Activated T-cell treated with anti-CD3 and anti-CD28 coated beads for 1 hour (primary cell): ENCODE measurements at regions not wholly inside any gene's neighbourhood (a gene's known extent, or its start where the extent isn't known, plus 50 kb on each side); places are given as distances from the start of the nearest gene placed in this dataset.

ENCODE experiments used
- DNase-seq: peaks from one replicate; pipeline ENCODE4 v3.0.0-alpha.2; 2020; ENCODE audit warnings: low read depth

DNA sequence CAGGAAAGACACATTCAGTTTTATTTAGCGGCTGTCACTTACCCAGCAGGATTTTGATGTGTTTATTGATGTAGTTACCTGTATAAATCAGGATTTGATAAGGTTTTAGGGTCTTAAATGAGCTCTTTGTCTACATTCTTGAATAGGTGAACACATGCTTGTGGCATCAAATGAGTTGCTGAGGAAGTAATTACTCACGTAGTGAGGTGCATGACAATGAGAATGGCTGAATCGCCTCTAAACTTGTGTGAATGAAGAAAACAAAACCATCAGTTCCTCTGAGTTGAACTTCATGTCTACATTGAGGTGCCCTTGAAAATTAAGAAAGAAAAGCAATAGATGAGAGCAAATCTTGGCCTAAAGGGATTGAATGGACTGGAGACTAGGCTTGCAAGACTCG, 245.6 kb upstream of the SATB1 start:
- no peak for DNase-seq

DNA sequence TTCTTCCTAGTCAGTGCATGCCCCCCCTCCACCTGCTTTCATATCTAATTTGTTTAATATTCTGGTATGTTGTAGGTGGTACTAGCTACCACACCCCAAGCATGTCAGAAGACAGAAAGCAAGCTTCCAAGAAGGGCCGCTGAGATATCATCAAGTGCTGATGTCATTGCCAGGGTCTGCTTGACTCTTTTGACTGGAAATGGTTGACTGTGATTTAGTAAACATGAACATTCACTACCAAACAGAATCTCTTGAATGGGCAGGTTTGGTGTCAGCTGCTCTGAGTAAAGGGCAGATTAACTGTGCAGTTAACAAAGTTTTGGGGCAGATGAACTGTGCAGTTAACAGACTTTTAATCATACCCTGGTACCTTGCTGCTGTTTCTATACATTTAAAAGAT, 244.2 kb upstream of the SATB1 start:
- DNase-seq, result no peak

DNA sequence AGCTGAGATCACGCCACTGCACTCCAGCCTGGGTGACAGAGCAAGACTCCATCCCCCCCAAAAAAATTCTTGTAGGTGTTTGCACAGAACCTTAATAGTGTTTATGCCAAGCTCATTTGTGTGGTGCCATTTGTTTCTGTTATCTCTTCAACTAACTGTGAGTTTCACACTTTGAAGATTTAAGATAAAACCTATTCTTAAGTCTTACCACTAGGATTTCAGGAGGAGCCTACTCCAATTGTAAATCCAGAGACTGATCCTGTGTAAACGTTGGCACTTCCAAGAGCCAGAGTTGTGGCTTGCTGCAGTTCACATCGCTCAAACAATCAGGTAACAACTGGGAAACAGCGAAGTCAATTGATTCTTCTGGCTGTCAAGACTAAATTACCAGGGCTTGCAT, 242.4 kb upstream of the SATB1 start:
- no peak for DNase-seq

DNA sequence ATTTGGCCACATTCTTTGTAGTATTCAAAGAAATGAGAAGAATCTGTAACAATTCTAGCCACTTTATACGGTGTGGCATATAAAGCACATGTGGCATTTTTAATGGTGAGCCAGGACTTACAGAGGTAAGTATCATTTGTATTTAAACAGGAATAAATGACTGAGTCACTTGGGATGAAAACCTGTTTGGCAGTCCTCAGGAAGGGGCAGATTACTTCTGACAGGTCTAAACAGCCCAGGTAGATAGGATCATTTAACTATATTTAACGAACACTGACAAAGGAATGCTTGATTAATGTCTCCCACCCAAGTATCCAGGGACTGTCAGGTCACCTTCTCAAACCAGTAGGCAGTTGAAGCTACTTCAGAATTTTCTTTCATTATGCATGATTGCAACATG, 241.5 kb upstream of the SATB1 start:
- DNase-seq, result no peak

DNA sequence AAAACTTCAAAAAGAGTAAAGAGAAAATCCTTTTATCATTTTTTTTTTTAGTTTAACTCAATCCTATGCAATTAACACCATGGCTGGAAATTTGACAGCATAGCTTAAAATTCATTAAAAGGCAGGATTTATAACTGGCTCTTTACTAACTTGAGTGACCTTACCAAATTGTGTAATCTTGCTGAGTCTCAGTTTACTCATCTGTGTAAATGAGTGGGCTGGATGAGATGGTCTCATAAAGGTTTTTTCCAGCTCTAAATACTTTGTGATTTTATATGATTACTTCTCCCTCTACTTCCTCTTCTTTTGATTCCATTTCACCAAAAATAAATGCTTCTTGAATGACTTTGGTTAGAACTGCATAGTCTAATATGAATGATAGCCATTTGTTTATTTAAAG, 234.9 kb upstream of the SATB1 start:
- DNase-seq, result no peak

DNA sequence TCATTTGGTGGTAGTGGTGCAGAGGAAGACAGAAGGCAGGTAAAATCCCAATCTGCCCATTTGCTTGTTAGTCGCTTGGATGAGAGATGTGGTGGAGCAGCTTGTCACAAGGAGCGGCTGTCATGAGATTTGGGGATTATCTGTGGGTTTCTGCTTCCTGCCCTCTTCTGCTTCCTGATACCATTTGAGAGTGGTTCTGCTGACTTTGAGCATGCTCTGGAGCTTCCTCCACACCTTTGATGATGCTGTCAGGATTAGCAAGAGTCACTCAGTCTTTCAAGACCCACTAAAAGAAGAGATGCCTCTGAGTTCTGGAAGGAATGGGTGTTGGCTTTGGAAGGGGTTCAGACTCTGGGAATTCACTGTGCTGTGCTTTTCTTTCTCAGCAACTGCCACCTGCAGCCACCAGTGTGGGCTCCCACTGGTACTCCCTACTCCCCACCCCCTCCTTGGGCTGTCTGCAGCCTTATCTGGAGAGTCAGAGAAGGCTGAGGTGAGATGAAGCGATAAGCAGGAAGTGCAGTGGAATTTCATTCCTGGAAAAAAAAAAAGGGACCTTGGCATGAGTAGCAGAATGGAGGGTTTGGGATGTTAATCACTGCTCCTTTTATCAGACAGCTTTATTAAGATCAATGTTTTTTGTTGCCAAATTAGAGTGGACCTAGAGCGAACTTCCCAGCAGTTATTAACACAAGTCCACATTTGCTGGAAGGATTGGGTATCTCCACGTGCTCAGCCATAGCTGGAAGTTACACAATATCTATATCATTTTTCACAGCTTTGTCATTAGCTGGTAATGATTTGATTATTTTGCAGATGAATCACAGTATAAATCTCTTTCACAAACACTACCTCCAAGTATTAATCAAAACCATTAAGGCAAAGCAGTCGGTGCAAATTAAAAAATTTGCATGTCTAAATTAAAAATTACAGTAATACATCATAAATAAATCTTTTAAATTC, 233.0 kb upstream of the SATB1 start:
- DNase-seq, result no peak

DNA sequence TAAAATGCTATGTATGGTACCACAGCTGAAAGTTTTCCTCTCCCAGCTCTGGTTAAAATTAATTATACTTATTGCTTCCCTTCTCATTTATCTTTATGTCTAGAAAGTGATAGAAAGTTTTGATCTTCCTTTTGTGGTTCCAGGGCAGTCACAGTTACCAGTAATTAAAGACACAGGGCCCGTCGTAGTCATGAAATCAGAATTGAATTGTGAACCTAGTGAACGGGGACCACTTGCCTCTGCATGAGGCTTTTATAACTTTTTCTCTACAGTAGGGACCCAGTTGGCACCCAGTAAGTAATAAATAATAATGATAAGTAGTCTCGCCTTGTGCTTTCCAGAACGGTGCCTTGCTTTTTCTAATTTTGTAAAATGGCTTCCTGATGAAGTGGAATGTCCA, 231.7 kb upstream of the SATB1 start:
- DNase-seq, result no peak

DNA sequence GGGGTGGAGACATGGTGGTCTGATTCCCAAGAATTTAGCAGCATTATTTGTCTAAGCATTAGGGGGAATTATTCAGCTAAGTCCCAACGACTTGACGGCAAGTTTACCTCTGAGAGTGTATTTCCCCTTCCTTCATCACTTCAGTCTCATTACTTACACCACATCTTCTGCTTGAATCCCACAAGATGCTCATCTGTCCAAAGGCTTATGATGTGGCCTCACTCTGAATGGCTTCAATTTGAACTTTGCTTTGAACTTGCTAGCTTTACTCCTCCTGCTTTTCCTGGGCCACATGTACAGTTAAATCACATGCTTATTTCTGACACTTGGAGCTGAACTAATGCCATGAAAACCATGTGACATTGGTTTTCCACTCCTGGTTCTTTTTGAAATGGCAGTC, 231.3 kb upstream of the SATB1 start:
- DNase-seq, result no peak

DNA sequence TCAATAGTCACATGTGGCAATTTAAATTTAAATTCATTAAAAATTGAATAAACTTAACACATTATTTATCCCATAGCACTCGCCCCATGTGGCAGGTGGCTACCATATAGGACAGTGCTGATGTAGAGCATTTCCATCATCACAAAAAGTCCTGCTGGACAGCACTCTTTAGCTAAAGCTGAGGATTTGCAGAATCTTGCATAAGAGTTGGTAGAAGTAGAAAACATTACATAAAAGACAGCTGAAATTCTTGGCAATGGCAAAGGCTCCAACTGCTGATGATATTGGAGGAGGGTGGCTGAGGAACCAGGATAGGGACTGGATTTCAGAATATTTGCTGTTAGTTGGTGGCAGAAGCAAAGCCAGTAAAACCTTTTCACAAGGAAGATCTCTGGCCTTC, 230.7 kb upstream of the SATB1 start:
- DNase-seq, result no peak

DNA sequence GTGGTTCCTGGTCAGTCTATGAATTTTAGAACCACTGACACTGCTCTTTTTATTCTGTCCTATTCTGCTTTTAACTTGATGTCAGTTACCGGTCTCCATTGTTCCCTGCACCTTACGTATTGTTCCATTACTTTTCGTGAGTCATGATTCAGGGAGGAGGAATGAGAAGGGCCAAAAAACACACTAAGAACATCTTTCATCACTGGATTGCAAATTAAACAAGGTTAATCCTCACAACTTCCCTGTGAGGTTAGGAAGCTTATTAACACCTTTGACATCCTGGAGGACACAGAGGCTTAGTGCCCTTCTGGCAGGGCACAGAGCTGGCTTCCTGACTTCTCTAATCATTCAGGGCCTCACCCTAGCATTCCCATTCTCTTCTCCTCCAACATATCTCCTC, 227.6 kb upstream of the SATB1 start:
- DNase-seq, result no peak

DNA sequence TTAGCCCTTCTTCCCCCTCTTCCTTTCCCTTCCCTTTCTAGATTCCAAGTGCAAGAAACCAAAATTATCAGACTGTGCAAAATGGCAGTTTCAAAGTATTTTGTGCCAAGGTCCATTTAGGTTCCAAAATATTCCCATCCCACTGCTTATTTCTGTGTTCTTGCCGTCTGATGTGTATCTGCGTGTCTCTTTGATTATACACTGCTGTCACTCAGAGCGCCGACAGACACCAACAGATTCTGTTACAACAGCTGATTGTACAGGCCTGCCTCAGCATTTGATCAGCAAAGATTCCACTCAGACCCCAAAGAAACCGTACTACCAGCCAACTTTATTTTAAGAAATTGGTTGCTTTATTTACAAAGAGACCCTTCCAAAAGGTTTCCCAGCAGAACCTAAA, 225.6 kb upstream of the SATB1 start:
- DNase-seq, result no peak

DNA sequence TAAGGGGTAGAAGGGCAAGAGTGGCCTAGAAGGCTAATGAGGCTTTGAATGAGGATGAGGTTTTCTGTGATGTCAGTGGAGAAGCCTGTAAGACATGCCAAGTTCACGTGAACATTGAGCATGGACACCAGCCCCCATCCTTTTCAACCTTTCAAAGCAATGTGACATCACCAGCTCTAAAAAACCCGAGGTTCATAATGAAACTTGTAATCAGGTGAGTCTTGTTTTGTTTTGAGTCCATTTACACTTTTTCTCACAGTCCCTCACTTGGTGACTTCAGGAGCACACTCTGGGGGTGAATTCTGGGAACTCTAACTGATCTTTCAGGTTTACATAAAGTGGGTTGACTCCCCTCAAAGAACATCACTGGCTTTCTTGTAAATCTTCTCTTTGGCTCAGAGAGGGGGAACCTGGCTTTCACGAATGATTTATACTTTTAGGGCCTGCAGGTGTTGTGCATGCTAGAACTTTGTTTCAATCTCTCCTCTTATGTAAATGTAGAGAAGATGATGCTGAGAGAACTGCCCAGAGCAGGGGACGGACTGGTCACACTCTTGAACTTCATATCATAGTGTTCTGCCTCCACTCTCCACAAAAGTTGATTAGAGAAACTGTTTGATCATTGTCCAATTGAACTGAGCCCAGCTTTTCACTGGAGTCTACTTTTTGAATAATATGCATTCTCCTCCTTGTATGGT, 224.7 kb upstream of the SATB1 start:
- DNase-seq, result no peak

DNA sequence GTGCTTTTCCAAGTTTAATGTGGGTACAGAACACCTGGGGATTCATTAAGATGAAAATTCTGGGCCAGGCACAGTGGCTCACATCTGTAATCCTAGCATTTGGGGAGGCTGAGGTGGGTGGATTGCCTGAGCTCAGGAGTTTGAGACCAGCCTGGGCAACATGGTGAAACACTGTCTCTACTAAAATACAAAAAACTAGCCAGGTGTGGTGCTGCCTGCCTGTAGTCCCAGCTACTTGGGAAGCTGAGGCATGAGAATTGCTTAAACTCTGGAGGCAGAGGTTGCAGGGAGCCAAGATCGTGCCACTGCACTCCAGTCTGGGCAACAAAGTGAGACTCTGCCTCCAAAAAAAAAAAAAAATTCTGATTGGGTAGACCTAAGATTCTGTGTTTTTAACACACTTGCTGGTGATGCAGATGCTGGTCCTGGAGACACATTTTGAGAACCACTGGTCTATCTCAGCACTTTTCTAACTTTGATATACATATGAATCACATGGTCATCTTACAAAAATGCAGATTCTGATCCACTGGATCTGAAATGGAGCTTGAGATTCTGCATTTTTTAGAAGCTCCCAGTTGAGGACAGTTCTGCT, 223.8 kb upstream of the SATB1 start:
- DNase-seq, result no peak

DNA sequence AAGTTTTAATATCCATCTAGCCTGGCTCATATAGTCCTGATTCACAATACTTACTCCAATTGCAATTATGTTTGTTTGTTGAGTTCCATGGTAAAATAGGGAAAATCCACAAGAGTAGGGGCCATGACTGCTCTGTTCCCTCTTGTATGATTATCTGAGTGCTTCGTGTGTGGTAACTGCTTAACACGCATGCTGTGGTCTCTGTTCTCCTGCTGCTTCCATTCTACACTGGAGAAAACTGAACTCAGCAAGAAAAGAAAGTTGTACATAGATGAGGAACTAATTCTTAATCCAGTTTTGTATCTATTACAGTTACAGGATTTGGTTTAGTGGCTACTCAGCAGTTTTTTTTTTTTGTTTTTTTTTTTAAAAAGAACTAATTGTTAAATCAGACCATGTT, 223.0 kb upstream of the SATB1 start:
- DNase-seq, result no peak

DNA sequence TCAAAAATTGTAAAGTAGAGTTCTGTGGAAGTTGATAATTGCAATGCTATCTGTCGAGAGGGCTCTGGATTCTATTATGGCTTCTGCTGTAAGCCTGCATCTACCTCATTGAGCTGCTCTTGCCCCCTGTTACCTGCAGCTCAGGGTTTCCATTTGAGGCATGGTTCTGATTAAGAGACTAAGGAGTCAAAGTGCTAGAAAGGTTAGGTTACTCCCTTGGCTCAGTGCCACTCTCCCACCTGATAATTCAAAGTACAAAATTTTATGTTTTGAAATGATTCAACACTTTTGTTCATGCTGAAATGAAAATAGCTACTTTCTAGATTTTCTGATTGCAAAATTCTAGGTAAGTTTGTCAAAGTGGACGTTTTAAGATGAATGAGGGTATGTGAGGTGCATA, 220.5 kb upstream of the SATB1 start:
- no peak for DNase-seq

DNA sequence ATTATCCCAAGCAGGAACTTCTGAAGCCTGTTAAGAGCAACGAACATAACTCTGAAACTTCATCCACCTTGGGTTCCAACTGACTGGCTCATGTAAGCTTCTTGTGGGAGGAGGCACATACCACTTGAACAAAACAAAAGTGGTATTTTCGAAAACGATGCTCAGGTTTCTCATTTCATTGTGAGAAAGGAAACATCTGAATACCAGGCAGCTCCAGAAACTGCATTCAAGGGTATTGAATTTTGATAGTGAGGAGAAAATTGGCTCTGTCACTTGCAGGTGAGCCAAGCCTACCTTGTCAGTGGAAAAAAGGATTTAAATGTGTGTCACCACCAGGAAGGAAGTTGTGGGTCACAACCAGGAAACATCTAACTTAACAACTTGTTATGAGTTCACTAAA, 218.1 kb upstream of the SATB1 start:
- no peak for DNase-seq

DNA sequence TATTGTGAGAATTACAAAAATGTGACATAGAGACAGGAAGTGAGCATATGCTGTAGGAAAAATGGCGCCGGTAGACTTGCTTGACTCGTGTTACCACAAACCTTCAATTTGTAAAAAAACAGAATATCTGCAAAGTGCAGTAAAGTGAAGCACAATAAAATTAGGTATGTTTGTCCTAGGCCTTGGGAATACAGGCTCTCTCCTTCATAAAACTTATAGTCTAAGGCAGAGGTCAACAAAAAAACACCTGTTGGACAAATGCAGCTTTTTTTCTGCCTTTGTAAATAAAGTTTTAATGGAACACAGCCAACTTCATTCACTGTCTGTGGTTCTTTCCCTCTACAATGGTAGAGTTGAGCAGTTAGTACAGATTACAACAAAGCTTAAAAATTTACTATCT, 216.8 kb upstream of the SATB1 start:
- no peak for DNase-seq

DNA sequence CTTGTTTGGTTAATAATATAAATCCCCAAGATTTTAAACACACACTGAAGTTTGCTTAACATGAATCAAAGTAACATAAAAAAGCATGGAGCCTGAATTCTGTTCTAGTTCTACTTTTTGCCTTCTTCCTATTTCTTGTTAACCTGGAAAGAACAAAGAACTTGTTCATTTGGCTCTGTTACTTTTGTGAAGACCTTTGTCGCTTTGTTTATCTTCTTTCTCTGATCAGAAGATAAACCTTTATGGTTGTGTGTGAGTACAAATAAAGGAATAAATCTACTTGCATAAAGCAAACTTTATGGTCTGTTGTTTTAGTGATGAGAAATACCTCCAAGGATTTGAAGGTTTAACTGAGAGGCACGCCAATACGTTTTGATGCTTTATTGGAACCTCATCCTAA, 210.1 kb upstream of the SATB1 start:
- DNase-seq, result no peak

DNA sequence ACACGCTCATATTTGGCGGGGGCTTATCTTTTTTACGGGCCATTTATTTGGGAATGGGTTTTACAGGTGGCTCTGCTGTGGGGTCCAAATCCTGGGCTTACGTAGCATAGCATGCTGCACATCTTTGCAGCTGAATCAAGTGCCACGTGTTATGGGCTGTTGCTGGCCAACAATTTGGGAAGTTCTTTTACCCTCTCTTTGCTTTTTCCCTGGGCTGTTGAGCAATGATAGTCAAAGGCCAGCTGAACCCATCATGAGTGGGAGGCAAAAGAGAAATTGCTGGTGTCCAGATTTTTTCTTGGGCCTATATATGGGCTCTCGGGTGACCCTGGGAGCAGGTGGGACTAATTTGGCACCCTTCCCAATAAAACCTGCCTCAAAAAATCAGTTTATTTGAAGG, 209.3 kb upstream of the SATB1 start:
- DNase-seq, result no peak

DNA sequence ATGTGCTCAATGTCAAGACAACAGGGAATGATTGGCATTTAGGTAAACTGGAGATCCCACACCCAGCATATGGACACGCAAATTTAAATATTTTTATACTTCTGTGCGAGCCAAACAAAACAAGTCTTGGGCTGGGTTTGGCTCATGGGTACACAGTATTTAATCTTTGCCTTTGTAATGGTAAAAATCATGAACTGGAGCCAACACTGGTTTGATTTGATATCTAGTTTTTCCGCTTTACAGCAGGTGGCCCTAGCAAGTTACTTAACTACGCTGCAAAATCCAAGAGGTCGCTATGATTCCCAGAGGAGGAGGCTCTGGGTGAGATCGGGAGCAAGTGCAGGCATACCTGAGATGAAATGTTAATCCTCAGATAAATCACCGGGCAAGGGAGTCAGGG, 207.9 kb upstream of the SATB1 start:
- DNase-seq, result no peak

DNA sequence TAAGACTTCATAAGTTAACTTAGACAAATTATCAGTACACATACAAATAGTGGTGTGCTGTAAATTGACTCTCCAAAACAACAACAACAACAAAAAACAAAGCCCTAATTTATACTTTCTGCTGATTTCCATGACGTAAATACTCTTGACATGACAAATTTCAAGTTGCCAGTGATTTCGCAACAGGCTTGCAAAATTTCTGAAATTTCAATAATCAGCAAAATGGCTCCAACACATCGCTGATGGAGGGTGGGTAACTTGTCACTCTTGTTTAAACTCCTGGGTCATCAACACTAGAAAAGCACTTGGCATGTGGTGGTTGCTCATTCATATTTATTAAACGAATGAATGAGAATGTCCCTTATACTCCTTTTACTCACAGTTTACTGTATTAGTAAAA, 205.2 kb upstream of the SATB1 start:
- no peak for DNase-seq

DNA sequence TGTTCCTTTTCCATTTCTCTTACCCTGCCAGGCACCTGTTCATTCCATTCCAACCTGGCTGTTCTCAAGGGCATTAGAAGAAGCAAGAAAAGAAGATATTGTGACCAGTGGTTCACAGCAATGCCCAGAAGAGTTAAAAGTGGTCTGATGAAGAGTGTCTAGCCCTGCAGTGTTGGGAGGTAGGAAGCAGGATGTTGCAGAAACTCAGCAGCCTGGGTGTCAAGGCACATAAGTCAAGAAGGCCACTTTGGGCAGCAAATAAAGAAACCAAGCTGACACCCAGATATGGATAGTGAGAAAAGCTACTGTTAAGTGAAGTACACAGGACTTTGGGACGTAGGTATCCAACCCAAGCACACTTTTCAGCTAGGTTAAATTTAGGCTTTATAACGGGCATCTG, 199.9 kb upstream of the SATB1 start:
- DNase-seq, result no peak

DNA sequence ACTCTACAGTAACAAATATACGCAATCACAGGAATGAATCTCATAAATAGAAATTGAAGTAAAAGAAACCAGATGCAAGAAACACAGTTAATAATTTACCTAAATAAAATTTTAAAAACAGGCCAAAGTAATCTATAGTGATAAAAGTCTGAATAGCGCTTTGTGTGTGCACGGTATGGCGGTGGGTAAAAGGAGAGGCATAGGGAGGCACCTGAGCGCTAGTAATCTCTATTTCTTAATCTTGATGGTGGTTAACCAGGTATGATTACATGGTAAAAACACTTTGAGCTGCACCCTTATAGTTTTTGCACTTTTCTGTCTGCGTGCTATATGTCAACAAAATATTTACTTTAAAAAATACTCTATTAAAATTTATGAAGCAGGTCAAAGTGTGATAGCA, 198.1 kb upstream of the SATB1 start:
- DNase-seq, result no peak
